Inferior parietal cortex (tissue), 1 donor: ENCODE measurements at regions not wholly inside any gene's neighbourhood (a gene's known extent, or its start where the extent isn't known, plus 50 kb on each side); places are given as distances from the start of the nearest gene placed in this dataset.
"Not testable (repeated sequence)": the region's sequence is repeated elsewhere in the genome, so short reads cannot be mapped to it uniquely, and the experiment has no call there.

ENCODE experiments used
- DNase-seq: peaks from one replicate; pipeline ENCODE4 v3.0.0-alpha.2; 2016; ENCODE audit errors: extremely low spot score

DNA sequence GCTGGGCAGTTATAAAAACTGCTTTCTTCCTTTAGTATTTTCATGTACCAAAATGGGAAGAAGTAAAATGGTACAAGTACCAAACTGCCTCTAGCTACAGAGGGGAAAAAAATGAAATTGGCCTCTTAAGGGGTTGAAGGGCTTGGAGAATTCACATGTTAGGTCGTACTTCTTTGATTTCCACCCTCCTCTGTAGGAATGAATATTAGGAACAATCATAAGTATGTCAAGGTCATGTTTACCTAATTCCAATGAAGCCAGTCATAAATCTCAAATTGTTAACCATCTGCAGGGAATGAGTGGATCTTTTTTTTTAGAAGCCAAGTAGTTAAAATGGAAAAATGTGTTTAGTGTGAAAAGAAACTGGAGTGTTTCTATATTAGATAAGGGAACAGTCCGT is 772.6 kb downstream of the PRIM2 start:
- not testable (repeated sequence) for DNase-seq

DNA sequence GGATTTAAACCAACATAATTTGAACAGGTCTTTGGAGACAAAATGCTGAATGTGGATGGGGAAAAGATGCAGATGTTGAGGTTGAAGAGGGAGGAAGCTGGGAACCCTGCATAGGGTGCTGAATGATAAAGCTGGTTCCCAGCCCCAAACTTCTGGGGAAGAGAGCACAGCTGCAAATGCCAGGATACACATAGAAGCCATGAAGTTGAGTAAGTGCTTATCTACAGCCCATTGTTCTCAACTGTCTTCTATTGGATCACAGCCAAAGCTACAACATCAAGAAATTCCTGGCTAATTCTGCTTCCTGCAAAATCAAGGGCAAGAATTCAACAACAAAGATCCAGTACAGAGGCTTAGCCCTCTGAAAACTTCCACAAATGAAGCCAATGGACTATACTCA is 779.8 kb downstream of the PRIM2 start:
- not testable (repeated sequence) for DNase-seq

GRCh38 chr6:58113960-58114359 is 796.5 kb downstream of the PRIM2 start:
- DNase-seq, result no peak

GRCh38 chr6:58117162-58117561 is 799.7 kb downstream of the PRIM2 start:
- DNase-seq, result not testable (repeated sequence)

GRCh38 chr6:58121616-58122015 is 804.2 kb downstream of the PRIM2 start:
- not testable (repeated sequence) for DNase-seq

- not testable (repeated sequence) for DNase-seq
Measured at GRCh38 chr6:58123770-58124169, 806.3 kb downstream of the PRIM2 start.

GRCh38 chr6:58128549-58128948 is 811.1 kb downstream of the PRIM2 start:
- DNase-seq, result not testable (repeated sequence)

DNA sequence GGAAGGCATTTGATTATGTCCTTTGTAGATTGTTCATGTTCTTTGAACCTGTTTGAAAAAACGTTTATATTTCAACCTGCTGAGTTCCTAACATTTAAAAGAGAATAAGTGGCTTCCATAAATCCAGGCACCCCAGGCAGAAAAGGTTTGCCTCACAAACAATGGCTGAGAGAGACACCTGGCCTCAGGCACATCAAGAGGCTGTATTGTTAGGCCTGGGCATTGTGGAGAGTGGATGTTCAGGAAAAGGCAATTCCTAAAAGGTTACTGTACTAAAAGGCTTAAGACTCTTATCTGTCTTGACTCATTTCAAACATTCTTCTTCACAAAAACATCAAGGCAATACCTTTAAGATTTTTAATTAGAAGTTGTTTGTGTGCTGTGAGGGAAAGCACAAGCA is 811.7 kb downstream of the PRIM2 start:
- DNase-seq, result not testable (repeated sequence)

- DNase-seq, result not testable (repeated sequence)
Measured at GRCh38 chr6:58139746-58140145, 822.3 kb downstream of the PRIM2 start.

GRCh38 chr6:58171025-58171424 is 853.6 kb downstream of the PRIM2 start:
- DNase-seq, result not testable (repeated sequence)

GRCh38 chr6:58181557-58182065 is 864.2 kb downstream of the PRIM2 start:
- DNase-seq, result not testable (repeated sequence)

DNA sequence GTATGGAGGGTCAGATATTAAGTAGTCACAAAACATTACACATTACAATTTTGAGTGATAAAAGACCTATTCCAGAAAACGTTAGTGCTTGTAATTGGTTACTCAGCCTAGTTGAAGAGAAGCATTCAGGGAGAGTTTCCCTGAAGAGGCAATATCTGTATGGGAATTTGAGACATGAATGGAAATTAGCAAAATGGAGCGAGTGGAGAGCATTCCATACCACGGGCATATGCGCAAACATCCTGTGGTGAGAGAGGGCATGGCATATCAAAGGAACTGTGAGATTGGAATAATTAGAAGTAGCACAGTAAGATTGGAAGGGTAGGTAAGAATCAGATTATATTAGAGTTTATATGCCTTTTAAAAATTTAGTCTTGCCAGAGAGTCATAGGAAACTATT is 867.9 kb downstream of the PRIM2 start:
- DNase-seq, result not testable (repeated sequence)

- not testable (repeated sequence) for DNase-seq
Measured at GRCh38 chr6:58193209-58193608, 875.8 kb downstream of the PRIM2 start.

GRCh38 chr6:58198301-58198700 is 880.9 kb downstream of the PRIM2 start:
- no peak for DNase-seq

DNA sequence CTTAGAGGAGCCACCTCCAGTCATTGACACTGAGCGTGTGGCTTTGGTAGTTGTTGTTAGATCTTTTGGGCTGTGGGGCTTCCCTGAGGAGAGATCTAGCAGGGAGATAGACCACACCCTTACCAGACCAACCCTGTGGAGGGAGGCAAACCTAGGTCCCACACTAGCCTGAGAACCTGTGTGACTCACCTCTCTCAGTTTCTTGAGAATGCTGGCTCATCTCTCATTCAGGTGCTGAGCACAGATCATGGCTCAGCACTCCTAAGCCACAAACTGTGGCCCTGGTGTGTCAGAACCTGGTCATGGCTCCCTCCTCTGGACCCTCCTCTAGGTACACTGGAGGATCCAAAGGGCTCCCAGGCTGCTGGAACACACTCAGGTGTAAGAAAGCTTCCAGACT is 919.7 kb downstream of the PRIM2 start:
- DNase-seq, result not testable (repeated sequence)

- DNase-seq, result not testable (repeated sequence)
Measured at GRCh38 chr6:58238421-58238820, 921.0 kb downstream of the PRIM2 start.

- not testable (repeated sequence) for DNase-seq
Measured at GRCh38 chr6:58257625-58258024, 940.2 kb downstream of the PRIM2 start.

DNA sequence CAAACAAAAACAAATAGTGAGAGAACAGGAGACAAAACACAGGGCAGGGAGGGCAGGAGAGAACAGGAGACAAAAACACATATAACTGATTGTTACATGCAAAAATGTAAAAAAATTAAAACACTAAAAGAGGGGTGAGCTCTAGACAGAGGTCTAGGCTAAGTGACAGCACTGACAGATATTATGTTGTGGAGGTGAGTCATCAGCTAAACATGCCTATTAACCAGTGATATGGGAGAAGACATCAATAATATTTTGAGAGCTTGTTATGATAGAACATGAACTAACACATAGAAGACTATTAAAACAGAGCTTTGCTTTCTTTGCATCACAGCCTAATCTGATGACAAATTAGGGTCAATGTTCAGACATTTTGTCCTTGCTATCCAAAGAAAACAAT is 972.7 kb downstream of the PRIM2 start:
- DNase-seq, result no peak

GRCh38 chr6:58291319-58291718 is 973.9 kb downstream of the PRIM2 start:
- DNase-seq, result not testable (repeated sequence)

- DNase-seq, result not testable (repeated sequence)
Measured at GRCh38 chr6:58307901-58308300, 990.5 kb downstream of the PRIM2 start.

- not testable (repeated sequence) for DNase-seq
Measured at GRCh38 chr6:58332108-58332507, 1014.7 kb downstream of the PRIM2 start.

DNA sequence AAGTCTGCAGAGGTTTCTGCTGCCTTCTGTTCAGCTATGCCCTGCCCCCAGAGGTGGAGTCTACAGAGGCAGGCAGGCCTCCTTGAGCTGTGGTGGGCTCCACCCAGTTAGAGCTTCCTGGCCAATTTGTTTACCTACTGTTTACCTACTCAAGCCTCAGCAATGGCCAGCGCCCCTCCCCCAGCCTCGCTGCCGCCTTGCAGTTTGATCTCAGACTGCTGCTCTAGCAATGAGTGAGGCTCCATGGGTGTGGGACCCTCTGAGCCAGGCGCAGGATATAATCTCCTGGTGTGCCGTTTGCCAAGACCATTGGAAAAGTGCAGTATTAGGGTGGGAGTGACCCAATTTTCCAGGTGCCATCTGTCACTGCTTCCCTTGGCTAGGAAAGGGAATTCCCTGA is 1024.9 kb downstream of the PRIM2 start:
- DNase-seq, result not testable (repeated sequence)

- DNase-seq, result not testable (repeated sequence)
Measured at GRCh38 chr6:58347534-58347933, 1030.1 kb downstream of the PRIM2 start.

GRCh38 chr6:58351619-58352018 is 1034.2 kb downstream of the PRIM2 start:
- not testable (repeated sequence) for DNase-seq
